Activated CD8-positive, alpha-beta memory T cell treated with anti-CD3 and anti-CD28 coated beads for 48 hours (primary cell): ENCODE measurements at regions not wholly inside any gene's neighbourhood (a gene's known extent, or its start where the extent isn't known, plus 50 kb on each side); places are given as distances from the start of the nearest gene placed in this dataset.
"Not testable (repeated sequence)": the region's sequence is repeated elsewhere in the genome, so short reads cannot be mapped to it uniquely, and the experiment has no call there.

ENCODE experiments used
- DNase-seq, 3 experiments: peaks; one replicate each; pipeline ENCODE4 v3.0.0-alpha.2; 2020; ENCODE audit warnings: low read depth in 2 of 3, low spot score in 2 of 3

GRCh38 chr11:134734141-134734845, 322.3 kb upstream of the B3GAT1 start:
- no peak for DNase-seq

GRCh38 chr11:134733646-134734045, 321.6 kb upstream of the B3GAT1 start:
- no peak for DNase-seq

GRCh38 chr11:134731213-134731961, 319.3 kb upstream of the B3GAT1 start:
- DNase-seq: no peak

- no peak for DNase-seq
These were observed 318.6 kb upstream of the B3GAT1 start for GRCh38 chr11:134730561-134731212.

- no peak for DNase-seq
These were observed 318.1 kb upstream of the B3GAT1 start for GRCh38 chr11:134730101-134730500.

- no peak for DNase-seq
These were observed 316.1 kb upstream of the B3GAT1 start for GRCh38 chr11:134728186-134728585.

GRCh38 chr11:134727636-134728035, 315.6 kb upstream of the B3GAT1 start:
- DNase-seq: no peak

- DNase-seq: no peak
These were observed 315.2 kb upstream of the B3GAT1 start for GRCh38 chr11:134727204-134727603.

- DNase-seq: no peak
These were observed 313.9 kb upstream of the B3GAT1 start for GRCh38 chr11:134725716-134726639.

- no peak for DNase-seq
These were observed 313.2 kb upstream of the B3GAT1 start for GRCh38 chr11:134725211-134725610.

GRCh38 chr11:134724779-134725140, 312.7 kb upstream of the B3GAT1 start:
- DNase-seq: no peak

GRCh38 chr11:134724106-134724778, 312.2 kb upstream of the B3GAT1 start:
- no peak for DNase-seq

- not testable (repeated sequence) for DNase-seq
These were observed 308.6 kb upstream of the B3GAT1 start for GRCh38 chr11:134720691-134721070.

GRCh38 chr11:134719940-134720690, 308.1 kb upstream of the B3GAT1 start:
- not testable (repeated sequence) for DNase-seq

GRCh38 chr11:134719397-134719796, 307.4 kb upstream of the B3GAT1 start:
- no peak for DNase-seq

GRCh38 chr11:134716582-134716981, 304.5 kb upstream of the B3GAT1 start:
- DNase-seq: no peak

- DNase-seq: no peak
These were observed 302.1 kb upstream of the B3GAT1 start for GRCh38 chr11:134714021-134714656.

- no peak for DNase-seq
These were observed 300.4 kb upstream of the B3GAT1 start for GRCh38 chr11:134712228-134713145.
